ENCODE measurements at regions not wholly inside any gene's neighbourhood (a gene's known extent, or its start where the extent isn't known, plus 50 kb on each side); places are given as distances from the start of the nearest gene placed in this dataset.
A peak's percentile ranks its signal among the peaks of the same experiment; 100 is the strongest.

DNA sequence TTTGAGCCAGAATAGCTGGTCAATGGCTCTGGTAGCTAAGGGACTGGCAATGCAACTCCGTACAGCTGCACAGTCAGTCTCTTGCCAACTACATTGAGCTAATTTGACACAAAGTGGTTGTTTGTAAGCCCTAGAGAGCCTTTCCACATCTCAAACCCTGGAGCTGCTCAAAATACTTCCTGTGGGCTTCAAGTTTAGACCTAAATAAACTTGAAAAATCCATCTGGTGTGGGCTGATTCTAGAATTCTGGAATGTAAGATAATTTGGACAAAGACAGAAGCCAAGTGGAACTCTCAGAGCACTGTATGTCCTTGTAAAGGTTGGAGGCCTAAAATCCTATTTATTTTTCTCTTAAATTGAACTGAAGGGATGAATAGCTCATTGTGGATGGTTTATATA, 380.8 kb downstream of the SPRY1 start:
- no peak overlapping the region for H3K27ac ChIP-seq (replicated peaks; ENCODE audit: low read length)
- H3K14ac ChIP-seq (ENCODE audit: low read length) = no peak overlapping the region
- H3K27me3 ChIP-seq (ENCODE audit: control insufficient read depth in 3 of 3, insufficient read depth in 3 of 3, low read depth in 1 of 3, low read length in 3 of 3) = no peaks in the 10 kb centered on the region
- H2BK15ac ChIP-seq (ENCODE audit: low read length) = no peak overlapping the region
- H3K4me3 ChIP-seq (ENCODE audit: low read length in 2 of 2) = no peak overlapping the region
- H4K91ac ChIP-seq (ENCODE audit: low read depth, low read length, poor library complexity) = no peak overlapping the region
- no peak overlapping the region for H3K4ac ChIP-seq (ENCODE audit: low read length)
- no peak overlapping the region for H2BK5ac ChIP-seq (ENCODE audit: low read length)
- H2BK12ac ChIP-seq (ENCODE audit: low read length) = no peak overlapping the region
- H2BK120ac ChIP-seq (ENCODE audit: low read depth, low read length) = no peak overlapping the region
- WGBS, 2 donors (ENCODE audit: extremely low coverage in 2 of 2, insufficient read length in 2 of 2, insufficient replicate concordance in 1 of 2) = no CpG with 5 or more reads among the region's 1 CpG
- H2AFZ ChIP-seq (ENCODE audit: low read length) = peak overlapping the region; percentile 6
- H3K4me2 ChIP-seq (ENCODE audit: insufficient read depth, low read length, poor library complexity, severe bottlenecking) = no peak overlapping the region
- DNase-seq (ENCODE audit: low spot score) = no peak
- H4K8ac ChIP-seq (ENCODE audit: low read depth, low read length) = no peak overlapping the region
- H3K23ac ChIP-seq (ENCODE audit: low read depth, low read length, poor library complexity) = no peak overlapping the region
- no peak overlapping the region for H3K18ac ChIP-seq (ENCODE audit: low read length)
- no peak overlapping the region for H2AK5ac ChIP-seq (ENCODE audit: low read depth, low read length)
- peaks cover 2 to 10% of the 10 kb centered on the region in 2 donors for H3K9me3 ChIP-seq (replicated peaks in 1 of 2; ENCODE audit: control insufficient read depth in 2 of 2, insufficient read depth in 1 of 2, low read depth in 1 of 2, low read length in 2 of 2)
- no peaks in the 10 kb centered on the region for H3K4me1 ChIP-seq (ENCODE audit: control insufficient read depth in 2 of 2, insufficient read depth in 1 of 2, low read depth in 1 of 2, low read length in 2 of 2)
- no peak overlapping the region for H3K9ac ChIP-seq (ENCODE audit: low read depth, low read length, poor library complexity)
- H3K79me1 ChIP-seq (ENCODE audit: low read depth, low read length) = no peaks in the 10 kb centered on the region
- no peaks in the 10 kb centered on the region for H3K36me3 ChIP-seq (replicated peaks in 1 of 2; ENCODE audit: control insufficient read depth in 2 of 2, insufficient read depth in 2 of 2, low read length in 2 of 2)

DNA sequence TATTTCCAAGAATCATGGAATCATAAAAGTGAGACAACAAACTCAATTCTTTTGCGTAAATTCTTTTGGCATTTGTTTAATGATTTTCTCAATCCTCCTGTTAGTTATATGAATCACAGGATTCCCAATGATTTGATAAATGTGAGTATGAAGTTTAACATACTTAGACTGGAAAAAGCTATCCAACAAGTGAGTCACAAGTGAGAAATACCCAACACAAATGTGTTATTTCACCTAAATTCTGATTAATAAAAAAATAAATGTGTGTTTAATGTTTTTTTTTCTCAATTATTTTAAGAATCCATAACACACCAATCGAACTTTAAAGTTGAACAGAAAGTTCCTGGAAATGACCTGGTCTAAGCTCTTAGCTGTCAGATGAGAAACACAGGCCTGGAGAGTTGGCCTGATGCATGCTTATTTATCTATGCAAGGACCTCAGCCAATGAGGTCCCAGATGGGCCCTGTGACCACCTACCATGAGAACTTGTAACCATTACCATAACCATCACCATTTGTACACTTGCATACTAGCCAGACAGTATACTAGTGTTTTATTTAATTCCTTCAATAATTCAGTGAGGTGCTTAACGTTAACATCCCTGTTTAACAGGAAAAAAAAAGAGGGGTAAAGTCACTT, 386.7 kb downstream of the SPRY1 start:
- H3K9me3 ChIP-seq (replicated peaks in 1 of 2; ENCODE audit: control insufficient read depth in 2 of 2, insufficient read depth in 1 of 2, low read depth in 1 of 2, low read length in 2 of 2) = peaks cover 0 to 10% of the 10 kb centered on the region in 2 donors
- H3K4me2 ChIP-seq (ENCODE audit: insufficient read depth, low read length, poor library complexity, severe bottlenecking) = no peak overlapping the region
- H3K4me3 ChIP-seq (ENCODE audit: low read length in 2 of 2) = no peak overlapping the region
- H3K23ac ChIP-seq (ENCODE audit: low read depth, low read length, poor library complexity) = no peak overlapping the region
- no peaks in the 10 kb centered on the region for H3K79me1 ChIP-seq (ENCODE audit: low read depth, low read length)
- H3K27me3 ChIP-seq (ENCODE audit: control insufficient read depth in 3 of 3, insufficient read depth in 3 of 3, low read depth in 1 of 3, low read length in 3 of 3) = no peaks in the 10 kb centered on the region
- no peak overlapping the region for H3K27ac ChIP-seq (replicated peaks; ENCODE audit: low read length)
- H3K14ac ChIP-seq (ENCODE audit: low read length) = no peak overlapping the region
- no peak overlapping the region for H4K91ac ChIP-seq (ENCODE audit: low read depth, low read length, poor library complexity)
- no peak overlapping the region for H2BK15ac ChIP-seq (ENCODE audit: low read length)
- no peaks in the 10 kb centered on the region for H3K36me3 ChIP-seq (replicated peaks in 1 of 2; ENCODE audit: control insufficient read depth in 2 of 2, insufficient read depth in 2 of 2, low read length in 2 of 2)
- no peak overlapping the region for H3K18ac ChIP-seq (ENCODE audit: low read length)
- no peak overlapping the region for H2BK5ac ChIP-seq (ENCODE audit: low read length)
- H2BK12ac ChIP-seq (ENCODE audit: low read length) = no peak overlapping the region
- H3K4ac ChIP-seq (ENCODE audit: low read length) = no peak overlapping the region
- H3K4me1 ChIP-seq (ENCODE audit: control insufficient read depth in 2 of 2, insufficient read depth in 1 of 2, low read depth in 1 of 2, low read length in 2 of 2) = peaks cover 10 to 14% of the 10 kb centered on the region in 2 donors
- H2AFZ ChIP-seq (ENCODE audit: low read length) = no peak overlapping the region
- H3K9ac ChIP-seq (ENCODE audit: low read depth, low read length, poor library complexity) = no peak overlapping the region
- H2AK5ac ChIP-seq (ENCODE audit: low read depth, low read length) = no peak overlapping the region
- no peak for DNase-seq (ENCODE audit: low spot score)
- no peak overlapping the region for H2BK120ac ChIP-seq (ENCODE audit: low read depth, low read length)
- WGBS, 2 donors (ENCODE audit: extremely low coverage in 2 of 2, insufficient read length in 2 of 2, insufficient replicate concordance in 1 of 2) = no CpG with 5 or more reads among the region's 3 CpGs
- no peak overlapping the region for H4K8ac ChIP-seq (ENCODE audit: low read depth, low read length)

DNA sequence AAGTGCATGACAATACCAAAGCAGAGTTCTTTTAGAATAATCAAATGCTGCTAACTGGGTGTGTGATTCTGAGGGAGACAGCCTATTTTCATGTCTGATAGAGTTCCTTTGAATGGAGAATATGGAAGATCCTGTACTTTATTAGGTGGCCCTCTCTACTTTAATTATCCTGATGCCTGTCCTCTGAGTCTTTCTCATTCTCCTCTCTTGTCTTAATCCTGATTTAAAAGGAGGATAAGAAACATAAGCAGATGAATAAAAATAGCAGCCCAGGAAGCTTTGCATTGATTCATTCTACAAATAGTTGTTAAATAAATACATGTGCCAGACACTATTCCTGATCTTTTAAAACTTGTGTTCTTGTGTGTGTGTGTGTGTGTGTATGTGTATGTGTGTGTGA, 387.3 kb downstream of the SPRY1 start:
- H3K18ac ChIP-seq (ENCODE audit: low read length) = no peak overlapping the region
- no peak overlapping the region for H2AFZ ChIP-seq (ENCODE audit: low read length)
- H2BK120ac ChIP-seq (ENCODE audit: low read depth, low read length) = no peak overlapping the region
- H2BK15ac ChIP-seq (ENCODE audit: low read length) = no peak overlapping the region
- no peak overlapping the region for H2BK12ac ChIP-seq (ENCODE audit: low read length)
- H3K4me3 ChIP-seq (ENCODE audit: low read length in 2 of 2) = no peak overlapping the region
- no peak overlapping the region for H3K9ac ChIP-seq (ENCODE audit: low read depth, low read length, poor library complexity)
- no peaks in the 10 kb centered on the region for H3K36me3 ChIP-seq (replicated peaks in 1 of 2; ENCODE audit: control insufficient read depth in 2 of 2, insufficient read depth in 2 of 2, low read length in 2 of 2)
- no peak overlapping the region for H4K91ac ChIP-seq (ENCODE audit: low read depth, low read length, poor library complexity)
- H3K79me1 ChIP-seq (ENCODE audit: low read depth, low read length) = no peaks in the 10 kb centered on the region
- no peak overlapping the region for H2AK5ac ChIP-seq (ENCODE audit: low read depth, low read length)
- no peak overlapping the region for H2BK5ac ChIP-seq (ENCODE audit: low read length)
- no peak overlapping the region for H3K27ac ChIP-seq (replicated peaks; ENCODE audit: low read length)
- DNase-seq (ENCODE audit: low spot score) = no peak
- no peaks in the 10 kb centered on the region for H3K27me3 ChIP-seq (ENCODE audit: control insufficient read depth in 3 of 3, insufficient read depth in 3 of 3, low read depth in 1 of 3, low read length in 3 of 3)
- no peak overlapping the region for H3K23ac ChIP-seq (ENCODE audit: low read depth, low read length, poor library complexity)
- peaks cover 0 to 5% of the 10 kb centered on the region in 2 donors for H3K9me3 ChIP-seq (replicated peaks in 1 of 2; ENCODE audit: control insufficient read depth in 2 of 2, insufficient read depth in 1 of 2, low read depth in 1 of 2, low read length in 2 of 2)
- H3K4me2 ChIP-seq (ENCODE audit: insufficient read depth, low read length, poor library complexity, severe bottlenecking) = no peak overlapping the region
- H3K4me1 ChIP-seq (ENCODE audit: control insufficient read depth in 2 of 2, insufficient read depth in 1 of 2, low read depth in 1 of 2, low read length in 2 of 2) = peaks cover 10 to 15% of the 10 kb centered on the region in 2 donors
- no peak overlapping the region for H4K8ac ChIP-seq (ENCODE audit: low read depth, low read length)
- H3K14ac ChIP-seq (ENCODE audit: low read length) = no peak overlapping the region
- H3K4ac ChIP-seq (ENCODE audit: low read length) = no peak overlapping the region

DNA sequence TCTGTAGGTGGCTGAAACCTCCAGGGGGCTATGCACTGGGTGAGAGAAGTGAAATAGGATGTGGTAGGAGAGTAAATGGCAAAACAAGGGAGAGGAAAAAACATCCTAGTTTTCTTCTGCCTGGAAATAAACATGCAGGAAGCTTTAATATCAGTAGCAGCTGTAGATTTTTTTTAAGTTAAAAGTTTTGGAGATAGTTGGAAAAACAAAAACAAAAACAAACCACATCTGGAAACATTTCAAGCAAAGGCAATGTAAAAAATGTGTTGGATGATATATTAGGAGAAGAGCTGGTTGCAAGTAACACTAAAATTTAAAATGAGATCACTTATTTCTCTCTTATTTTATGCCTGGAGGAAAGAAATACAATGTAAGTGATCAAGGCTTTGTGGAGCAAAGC, 388.0 kb downstream of the SPRY1 start:
- Histone ChIP-seq H3K4me2 (ENCODE audit: insufficient read depth, low read length, poor library complexity, severe bottlenecking) (no peak overlapping the region), H3K9me3 (replicated peaks in 1 of 2; ENCODE audit: control insufficient read depth in 2 of 2, insufficient read depth in 1 of 2, low read depth in 1 of 2, low read length in 2 of 2) (no peaks in the 10 kb centered on the region), H2AFZ (ENCODE audit: low read length) (no peak overlapping the region), H3K18ac (ENCODE audit: low read length) (no peak overlapping the region), H3K4me3 (ENCODE audit: low read length in 2 of 2) (no peak overlapping the region), H3K9ac (ENCODE audit: low read depth, low read length, poor library complexity) (no peak overlapping the region), H4K8ac (ENCODE audit: low read depth, low read length) (no peak overlapping the region), H3K23ac (ENCODE audit: low read depth, low read length, poor library complexity) (no peak overlapping the region), H2BK12ac (ENCODE audit: low read length) (peak overlapping the region; percentile 58), H3K4ac (ENCODE audit: low read length) (no peak overlapping the region), H3K27me3 (ENCODE audit: control insufficient read depth in 3 of 3, insufficient read depth in 3 of 3, low read depth in 1 of 3, low read length in 3 of 3) (no peaks in the 10 kb centered on the region), H3K4me1 (ENCODE audit: control insufficient read depth in 2 of 2, insufficient read depth in 1 of 2, low read depth in 1 of 2, low read length in 2 of 2) (peaks cover 10 to 15% of the 10 kb centered on the region in 2 donors), H3K14ac (ENCODE audit: low read length) (no peak overlapping the region), H3K27ac (replicated peaks; ENCODE audit: low read length) (no peak overlapping the region), H3K36me3 (replicated peaks in 1 of 2; ENCODE audit: control insufficient read depth in 2 of 2, insufficient read depth in 2 of 2, low read length in 2 of 2) (no peaks in the 10 kb centered on the region), H2AK5ac (ENCODE audit: low read depth, low read length) (no peak overlapping the region), H2BK5ac (ENCODE audit: low read length) (no peak overlapping the region), H4K91ac (ENCODE audit: low read depth, low read length, poor library complexity) (no peak overlapping the region), H2BK15ac (ENCODE audit: low read length) (no peak overlapping the region), H2BK120ac (ENCODE audit: low read depth, low read length) (no peak overlapping the region), H3K79me1 (ENCODE audit: low read depth, low read length) (no peaks in the 10 kb centered on the region)
- DNase-seq (ENCODE audit: low spot score) = no peak
